Activated T-cell treated with anti-CD3 and anti-CD28 coated beads, Interleukin-2, amount 50 U/mL, for 1 hour (primary cell): ENCODE measurements at regions not wholly inside any gene's neighbourhood (a gene's known extent, or its start where the extent isn't known, plus 50 kb on each side); places are given as distances from the start of the nearest gene placed in this dataset.
"Not testable (repeated sequence)": the region's sequence is repeated elsewhere in the genome, so short reads cannot be mapped to it uniquely, and the experiment has no call there.

Source experiments
- DNase-seq: peaks from one replicate; pipeline ENCODE4 v3.0.0-alpha.2; 2020

DNA sequence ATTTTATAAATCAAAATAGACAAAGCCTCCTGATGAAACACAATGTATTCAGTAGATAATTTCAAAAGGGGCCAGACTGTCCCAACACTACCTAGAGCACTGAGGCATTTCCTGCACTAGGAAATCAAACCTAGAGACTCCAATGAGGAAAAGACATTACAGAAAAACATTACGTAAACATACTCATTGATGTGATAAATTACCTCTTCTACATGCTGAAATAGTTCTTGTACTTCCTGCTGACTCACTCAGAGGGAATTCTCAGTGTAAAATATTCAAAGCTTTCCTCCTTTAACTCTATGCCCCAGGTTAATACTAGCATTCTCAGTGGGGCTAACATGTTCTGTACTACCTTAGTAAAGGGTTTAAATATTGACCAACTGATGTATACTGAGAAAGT lies 178.0 kb downstream of the ESM1 start:
- no peak for DNase-seq

DNA sequence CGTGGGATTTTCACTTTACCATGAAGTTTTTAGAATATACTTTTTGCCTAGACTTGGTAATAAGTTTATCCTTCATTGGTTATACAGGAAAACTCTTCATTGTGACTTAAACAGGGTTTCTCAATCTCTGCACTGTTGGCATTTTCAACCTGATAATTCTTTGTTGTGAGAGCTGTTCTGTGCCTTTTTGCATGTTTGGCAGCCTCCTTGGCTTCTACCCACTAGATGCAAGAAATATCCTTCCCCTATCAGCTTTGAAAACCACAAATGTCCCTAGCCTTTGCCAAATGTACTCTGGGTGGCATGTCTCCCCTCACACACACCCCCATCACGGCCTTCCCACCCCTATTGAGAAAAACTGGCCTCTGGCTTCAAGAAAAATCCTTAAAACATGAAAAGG lies 180.9 kb downstream of the ESM1 start:
- DNase-seq: no peak

DNA sequence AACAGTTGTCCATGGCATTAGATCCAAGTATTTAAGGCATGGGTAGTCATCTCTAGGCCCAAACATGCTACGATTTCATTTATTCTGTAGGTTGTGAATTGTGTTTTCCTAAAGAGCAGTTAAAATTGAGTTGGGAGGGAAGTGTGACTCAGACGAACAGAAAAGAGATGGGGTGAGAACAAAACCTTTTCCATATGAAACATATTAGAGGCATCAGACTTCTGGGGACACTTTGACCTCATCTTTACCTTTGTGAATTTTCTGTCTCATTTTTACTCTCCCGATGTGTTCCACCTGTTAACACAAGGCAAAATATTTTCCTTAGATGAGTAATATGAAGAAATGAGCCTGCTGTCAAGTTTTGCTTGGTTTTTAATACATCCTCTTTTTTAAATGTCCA lies 181.3 kb downstream of the ESM1 start:
- no peak for DNase-seq

DNA sequence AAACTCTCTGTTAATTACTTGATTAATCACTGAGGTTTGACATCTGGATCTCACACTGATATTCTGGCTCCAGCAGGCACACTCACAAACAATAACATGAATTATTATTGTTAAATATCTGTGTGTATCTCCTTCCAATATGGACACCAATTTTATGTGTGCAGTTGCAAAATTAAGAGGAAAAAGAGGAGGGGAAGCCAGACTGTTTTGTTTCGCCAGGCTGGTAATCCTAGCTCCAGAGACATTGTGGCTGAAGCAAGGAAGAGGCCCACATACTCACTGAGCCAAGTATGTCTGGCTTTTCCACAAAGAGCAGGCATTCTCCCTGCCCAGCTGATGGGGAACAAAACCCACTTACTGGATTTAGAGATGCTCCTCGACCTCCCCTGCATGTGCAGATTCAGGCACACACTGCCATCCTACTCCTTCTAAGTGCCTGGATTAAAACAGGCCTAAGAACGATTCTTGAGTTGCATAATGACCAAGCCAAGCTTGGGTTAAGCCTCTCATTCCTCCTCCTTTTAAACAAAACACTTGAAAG lies 181.9 kb downstream of the ESM1 start:
- no peak for DNase-seq

DNA sequence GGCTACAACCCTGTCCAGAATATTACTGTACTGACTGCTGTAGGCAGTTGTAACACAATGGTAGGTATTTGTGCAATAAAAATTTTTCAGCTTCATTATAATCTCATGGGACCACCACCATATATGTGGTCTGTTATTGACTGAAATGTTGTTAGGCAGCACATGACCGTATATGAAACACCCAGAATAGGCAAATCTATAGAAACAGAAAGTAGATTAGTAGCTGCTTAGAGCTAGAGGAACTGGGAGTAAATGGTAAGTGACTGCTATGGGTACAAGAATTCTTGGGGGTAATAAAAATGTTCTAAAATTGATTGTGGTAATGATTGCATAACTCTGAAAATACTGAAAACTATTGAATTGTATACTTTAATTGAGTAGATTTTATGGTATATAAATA lies 185.7 kb downstream of the ESM1 start:
- DNase-seq: no peak

DNA sequence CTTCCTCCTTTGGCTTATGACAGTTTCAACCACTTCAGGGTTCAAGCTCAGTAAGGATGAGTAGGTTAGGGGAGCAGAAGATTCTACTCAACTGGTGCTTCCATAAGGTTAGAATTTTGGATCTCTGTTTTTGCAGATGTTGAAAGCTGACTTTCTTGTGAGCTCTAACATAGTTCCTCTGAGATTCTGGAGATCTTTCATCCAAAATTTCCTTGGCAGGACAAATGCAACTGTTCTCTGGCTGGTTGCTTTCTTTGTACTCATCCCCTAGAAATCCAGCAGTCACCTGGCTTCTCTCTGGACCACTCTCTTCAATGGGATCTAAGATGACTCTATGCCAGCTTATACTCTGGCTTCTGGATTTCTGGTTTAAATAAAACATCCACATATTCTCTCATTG lies 189.6 kb downstream of the ESM1 start:
- DNase-seq: no peak

DNA sequence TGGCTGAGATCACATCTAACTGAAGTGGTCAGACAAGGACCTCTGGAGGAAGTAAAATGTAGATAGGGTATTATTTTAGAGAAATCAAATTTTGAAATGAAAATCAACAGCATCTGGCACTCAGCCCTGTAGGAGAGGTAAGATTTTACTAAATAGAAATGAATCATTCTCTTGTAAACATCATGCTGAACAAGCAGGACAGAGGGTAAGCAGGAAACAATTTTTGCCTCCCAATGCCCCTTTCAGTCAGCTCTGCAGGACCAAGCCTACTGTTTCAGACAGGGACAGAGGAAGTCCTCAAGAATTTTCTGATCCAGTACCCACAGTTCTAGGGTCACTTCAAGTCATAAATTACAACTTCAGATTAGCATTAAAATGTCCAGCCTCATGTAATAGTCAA lies 190.1 kb downstream of the ESM1 start:
- no peak for DNase-seq

DNA sequence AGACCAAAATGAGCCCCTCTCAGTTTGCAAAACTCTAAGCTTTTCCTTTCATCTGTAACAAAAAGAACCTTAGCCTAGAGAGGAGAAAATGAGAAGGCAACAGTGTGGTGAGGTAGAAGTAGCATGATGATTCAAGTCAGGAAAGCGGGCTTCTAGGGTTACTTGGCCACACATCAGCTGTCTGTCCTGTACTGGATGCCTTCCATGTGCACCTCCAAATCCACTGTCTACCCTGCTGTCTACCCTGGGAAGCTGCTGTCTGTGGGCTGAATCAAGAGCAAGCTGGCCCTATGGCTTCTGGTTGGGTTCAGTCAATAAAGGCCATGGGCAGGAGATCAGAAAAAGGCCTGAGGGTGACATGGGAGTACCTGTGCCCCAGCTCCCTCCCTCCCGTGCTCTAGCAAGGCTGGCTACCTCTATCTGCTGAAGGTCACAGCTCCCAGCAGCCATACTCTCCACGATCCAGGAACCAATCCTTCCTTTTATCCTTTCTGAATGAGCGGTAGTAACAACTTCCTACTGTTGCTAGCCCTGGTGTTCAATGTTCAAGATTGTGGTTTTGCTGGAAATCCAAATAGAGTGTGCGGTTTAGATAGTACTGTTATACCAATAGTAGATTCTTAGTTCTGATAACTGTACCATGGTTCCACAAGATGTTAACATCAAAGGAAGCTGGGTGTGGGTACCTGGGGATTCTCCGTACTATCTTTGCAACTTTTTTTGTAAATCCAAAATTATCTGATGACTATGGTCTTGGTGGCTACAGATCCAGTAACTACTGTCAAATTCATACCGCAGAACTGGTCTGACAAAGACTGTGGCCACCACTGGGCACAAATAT lies 191.0 kb downstream of the ESM1 start:
- no peak for DNase-seq

DNA sequence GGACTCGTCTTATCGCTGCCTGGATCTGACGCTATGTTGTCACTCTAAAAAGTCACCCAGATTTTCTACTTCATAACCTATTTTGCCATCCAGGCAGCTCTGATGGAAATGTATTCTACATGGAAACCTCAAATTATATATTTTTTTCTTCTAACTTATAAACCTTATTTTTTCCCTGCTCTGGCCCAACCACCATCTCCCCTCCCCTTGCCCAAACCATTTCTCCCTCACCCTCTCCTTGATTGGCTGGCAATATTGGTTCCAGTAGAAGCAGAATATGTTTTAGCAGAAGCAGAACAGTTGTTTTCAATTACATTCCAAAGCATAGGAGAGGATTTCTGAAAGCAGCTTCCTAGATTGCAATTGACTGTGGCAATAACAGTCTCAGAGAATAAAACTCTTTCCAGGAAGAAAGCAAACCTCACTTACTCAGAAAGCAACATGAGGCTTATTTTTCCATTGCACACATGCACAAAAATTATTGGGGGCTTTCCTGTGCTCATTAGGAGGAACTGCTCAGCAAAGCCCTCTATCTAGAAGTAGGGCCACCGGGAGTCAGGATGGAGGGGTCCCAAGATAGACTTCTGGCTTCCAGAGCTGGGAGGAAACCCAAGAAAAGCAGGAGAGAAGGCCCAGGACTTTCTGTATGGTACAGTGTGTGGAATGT lies 191.8 kb downstream of the ESM1 start:
- no peak for DNase-seq

DNA sequence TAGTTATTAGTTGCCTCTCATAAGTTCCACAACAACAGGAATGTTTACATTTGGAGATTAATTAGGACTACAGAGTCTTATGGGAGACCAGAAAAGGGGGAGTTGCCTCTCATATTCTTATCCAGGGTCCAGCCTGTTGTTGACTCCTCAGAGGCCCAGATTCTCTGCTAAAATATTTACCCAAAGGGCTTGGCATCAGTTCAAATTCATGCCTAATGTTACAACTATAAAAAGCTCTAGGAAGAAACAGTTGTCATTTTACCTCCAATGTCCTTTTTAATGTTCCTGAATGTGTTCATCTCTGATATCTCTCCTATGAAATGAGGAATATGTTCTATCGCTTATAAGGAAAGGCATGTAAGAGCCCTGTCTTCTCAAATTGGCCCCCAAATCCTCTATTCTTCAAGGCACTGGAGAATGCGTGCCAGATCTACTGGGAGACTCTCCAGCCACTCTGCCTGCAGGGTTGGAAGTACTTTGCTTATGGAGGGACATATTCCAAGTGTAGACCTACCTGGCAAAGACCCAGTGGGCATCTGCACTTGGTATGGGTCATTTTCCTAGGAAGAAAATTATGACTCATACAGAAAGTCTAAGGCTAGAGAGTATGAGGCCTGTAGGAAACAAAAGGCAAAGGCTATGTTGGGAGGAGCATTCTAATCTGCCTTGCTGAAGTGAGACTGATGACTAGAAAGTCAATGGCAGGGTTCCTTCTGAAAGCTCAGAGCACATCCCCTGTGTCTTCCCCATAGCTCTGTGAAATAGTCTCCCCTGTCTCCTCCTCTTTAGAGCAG lies 192.6 kb downstream of the ESM1 start:
- no peak for DNase-seq

DNA sequence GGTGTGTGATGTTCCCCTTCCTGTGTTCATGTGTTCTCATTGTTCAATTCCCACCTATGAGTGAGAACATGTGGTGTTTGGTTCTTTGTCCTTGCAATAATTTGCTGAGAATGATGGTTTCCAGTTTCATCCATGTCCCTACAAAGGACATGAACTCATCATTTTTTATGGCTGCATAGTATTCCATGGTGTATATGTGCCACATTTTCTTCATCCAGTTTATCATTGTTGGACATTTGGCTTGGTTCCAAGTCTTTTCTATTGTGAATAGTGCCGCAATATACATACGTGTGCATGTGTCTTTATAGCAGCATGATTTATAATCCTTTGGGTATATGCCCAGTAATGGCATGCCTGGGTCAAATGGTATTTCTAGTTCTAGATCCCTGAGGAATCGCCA lies 197.5 kb downstream of the ESM1 start:
- not testable (repeated sequence) for DNase-seq

DNA sequence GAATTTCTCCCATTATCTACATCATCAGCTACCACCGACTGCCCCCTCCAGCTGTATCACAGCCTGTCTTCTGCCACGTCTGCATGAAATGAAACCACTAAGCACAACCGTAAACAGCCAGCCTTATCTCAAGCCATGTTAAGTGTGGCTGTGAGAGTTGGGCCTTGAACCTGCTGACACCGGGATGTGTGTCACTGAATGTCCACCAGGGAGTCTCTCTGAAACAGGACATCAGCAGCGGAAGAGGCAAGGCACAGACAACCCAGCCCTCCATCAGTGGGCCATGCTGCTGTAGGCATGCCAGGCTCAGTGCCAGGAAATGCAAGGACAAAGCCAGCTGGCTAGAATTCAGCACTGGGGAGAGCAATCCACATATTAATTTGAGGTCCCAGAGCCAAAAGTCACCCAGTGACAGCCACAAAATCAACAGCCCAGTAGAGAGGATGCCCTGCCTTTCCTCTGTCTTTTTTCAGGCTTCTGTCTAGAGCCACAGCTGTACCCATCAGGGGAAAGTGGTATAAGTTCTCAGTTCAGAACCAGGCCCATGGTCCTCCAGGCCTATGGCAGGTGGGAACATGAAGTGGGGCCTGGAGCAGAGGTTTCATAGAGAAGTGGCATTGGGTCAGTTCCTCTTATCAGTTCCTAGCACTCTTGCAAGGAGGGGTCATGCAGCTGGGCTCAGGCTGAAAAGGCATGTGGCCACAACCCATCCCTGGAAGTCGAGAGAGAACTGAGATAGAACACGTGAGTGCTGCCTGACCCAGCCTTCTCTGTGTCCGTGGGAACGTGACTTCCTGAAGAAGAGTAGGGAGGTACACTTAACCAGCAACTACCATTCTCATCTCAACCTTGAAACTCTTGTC lies 199.4 kb downstream of the ESM1 start:
- no peak for DNase-seq

DNA sequence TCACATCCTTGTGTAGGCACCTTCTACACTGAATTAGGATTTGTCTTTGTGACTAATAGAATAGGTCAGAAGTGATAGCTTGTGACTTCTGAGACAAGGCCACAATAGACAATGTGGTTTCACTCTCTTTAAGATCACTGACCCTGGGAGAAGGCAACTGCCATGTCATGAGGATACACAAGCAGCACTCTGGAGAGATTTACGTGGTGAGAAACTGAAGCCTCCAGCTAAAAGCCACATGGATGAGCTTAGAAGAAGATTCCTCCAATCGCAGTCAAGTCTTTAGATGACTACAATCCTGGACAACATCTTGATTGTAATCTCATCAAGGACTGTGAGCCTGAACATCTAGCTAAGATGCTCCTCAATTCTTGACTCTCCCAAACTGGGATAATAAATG lies 206.6 kb downstream of the ESM1 start:
- DNase-seq: no peak

DNA sequence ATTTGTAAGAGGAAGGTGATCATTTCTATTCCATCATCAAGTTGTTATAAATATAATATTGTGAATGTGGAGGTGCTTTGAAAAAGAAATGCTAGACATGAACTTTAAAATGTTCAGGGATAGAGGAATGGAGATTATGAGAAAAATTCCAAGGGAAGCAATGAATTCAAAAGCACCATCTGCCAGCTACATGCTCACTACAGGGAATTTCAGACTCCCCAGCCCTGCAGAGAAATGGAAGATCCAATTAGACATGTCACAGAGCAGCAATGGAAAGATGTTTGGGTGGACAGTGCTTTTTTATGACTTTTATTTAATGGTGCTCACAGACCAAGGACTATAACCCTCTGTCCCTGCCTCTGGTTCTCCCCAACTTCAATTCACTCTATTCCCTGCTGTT lies 209.7 kb downstream of the ESM1 start:
- no peak for DNase-seq

DNA sequence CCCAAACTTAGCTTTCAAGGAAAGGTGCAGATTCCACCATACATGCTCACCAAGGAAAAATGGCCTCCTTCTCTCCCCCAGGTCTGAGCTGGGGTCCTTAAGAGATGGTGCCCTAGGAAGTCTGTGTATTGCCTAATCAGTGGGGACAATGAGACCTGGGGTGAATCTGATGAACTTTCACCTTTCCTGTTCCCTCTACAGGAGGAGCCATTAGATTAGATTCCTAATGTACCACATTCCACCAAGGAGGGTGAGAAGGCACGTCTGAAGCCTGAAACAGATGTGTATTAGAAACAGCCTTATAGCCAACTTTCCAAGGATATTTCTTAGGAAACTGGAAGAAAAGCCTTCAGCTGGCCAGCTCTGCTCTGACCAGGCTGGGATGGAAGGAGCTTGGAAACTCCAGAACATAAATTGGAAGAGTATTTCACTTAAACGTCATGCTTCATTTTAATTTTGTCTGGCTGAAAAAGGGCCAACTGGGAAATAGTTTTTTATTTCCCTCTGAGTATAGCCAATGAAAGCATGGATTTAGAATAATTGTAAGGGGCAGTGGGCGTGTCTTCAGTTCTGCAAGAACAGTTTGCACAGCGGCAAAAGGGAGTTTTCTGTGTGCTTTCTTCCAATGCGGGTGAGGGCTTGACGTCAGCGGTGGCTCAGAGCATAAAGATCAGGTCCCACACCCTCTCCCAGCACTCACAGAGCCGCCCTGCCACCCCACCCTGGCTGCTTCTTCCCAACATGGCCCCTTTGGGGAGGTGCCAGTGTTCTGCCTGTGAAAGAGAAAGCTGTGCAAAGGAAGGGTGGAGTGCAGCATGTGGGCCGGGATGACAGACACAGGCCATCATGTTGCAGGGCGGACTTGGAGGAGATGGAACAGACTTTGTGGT lies 210.9 kb downstream of the ESM1 start:
- no peak for DNase-seq

DNA sequence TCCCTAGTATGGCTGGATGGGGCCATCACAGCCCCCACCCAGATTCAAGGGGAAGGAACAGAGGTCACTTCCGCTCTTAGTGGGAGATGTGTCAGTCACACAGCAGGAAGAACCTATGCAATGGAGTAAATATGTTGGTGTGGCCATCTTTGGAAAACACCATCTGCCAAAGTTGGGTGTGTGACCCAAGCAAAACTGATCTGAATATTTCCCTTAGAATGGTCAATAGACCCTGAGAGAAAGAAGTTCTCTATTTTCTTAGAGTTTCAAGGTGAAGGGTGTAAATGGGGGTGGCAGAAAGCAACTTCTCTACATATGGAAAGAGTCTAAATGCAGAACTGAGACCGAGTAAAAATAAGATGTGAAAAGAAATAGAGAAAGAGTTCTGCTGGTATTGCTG lies 212.7 kb downstream of the ESM1 start:
- no peak for DNase-seq

DNA sequence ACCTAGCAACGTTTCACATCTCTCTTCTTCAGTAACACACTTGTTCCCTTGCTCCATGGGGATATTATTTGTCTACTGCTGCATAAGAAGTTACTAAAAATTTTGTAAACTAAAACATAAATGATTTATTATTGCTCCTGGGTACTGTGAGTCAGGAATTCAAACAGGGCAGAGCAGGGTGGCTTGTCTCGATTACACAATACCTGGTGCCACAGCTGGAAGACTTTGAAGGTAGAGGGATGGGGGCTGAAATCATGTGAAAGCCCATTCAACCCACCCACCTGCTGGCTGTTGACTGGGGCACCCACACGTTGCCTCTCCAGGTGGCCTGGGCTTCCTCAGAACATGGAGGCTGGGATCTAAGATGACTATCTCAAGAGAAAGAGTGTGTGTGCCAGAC lies 213.2 kb downstream of the ESM1 start:
- no peak for DNase-seq

DNA sequence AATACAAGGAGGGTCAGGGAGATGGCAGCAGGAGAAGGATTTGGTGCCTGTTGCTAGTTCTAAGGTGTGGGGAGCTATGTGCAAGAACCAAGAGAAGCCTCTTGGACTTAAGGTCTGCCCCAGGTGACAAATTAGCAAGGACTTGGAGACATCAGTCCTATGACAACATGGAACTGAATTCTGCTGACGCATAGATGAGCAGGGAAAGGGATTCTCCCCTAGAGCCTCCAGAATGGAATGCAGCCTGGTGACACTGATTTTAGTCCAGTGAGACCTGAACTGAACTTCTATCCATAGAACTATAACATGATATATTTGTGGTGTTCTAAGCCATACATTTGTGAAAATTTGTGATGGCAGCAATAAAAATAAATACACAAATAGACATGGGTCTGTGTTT lies 215.6 kb downstream of the ESM1 start:
- DNase-seq: no peak

DNA sequence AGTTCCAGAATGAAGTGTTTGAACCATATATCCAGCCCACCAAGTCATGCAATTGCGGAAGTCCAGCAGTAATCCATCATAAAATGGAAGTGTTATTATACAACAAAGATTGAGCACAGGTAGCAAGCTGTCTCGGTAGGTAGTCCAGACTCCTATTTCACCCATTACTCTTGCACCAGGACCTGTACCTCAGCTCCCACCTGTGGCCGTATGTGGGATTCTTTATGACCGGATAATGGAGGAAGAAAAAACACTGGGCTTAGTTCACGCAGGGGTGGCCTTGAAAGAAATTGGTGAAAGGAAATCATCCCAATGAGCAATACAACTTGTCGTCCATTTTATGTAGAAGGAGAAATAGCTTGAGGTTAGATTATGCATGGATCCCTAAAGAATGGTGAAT lies 216.3 kb downstream of the ESM1 start:
- DNase-seq: no peak

DNA sequence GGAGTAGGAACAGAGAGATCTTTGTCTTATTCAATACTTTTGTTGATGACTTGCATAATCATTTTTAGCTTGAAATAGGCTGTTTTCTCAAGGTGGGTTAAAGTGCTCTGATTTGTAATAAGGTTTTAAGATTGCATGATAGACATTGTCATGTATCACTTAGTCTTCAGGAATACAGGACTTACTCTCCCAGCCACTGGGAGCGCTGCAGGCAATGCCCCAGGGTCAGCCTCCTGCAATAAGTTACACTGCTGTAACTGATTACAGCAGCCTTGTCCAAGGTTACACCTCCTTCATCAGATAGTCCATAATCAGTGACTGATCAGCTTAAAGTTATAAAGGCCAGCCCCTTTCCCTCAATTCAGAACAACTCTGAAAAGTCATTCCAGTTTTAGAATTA lies 218.6 kb downstream of the ESM1 start:
- DNase-seq: no peak
